HCT116 (cell line): ENCODE measurements at regions not wholly inside any gene's neighbourhood (a gene's known extent, or its start where the extent isn't known, plus 50 kb on each side); places are given as distances from the start of the nearest gene placed in this dataset.

Experiments used
- ATAC-seq: fragments of 200-7000 bp; cut with Tn5 transposase; 2 replicates; pipeline ENCODE4 v1.9.1; 2020; ENCODE audit warnings: mild to moderate bottlenecking, moderate library complexity
- BruUV-seq: library from RNA; stranded (reverse); fragments of 400-500 nt; replicated peaks from 2 replicates; lab custom pipeline; 2021; lab: Mats Ljungman, UMichigan
- CTCF ChIA-PET: fragments of 300-600 bp; sonication (Branson Sonifier 250); formaldehyde crosslinking; loops from one replicate; lab custom pipeline; 2021; ENCODE audit warnings: antibody characterized with exemption; lab: Charles Lee
- POLR2A ChIA-PET: fragments of 300-600, 350-600 bp; sonication (Branson Sonifier 250); formaldehyde crosslinking; loops from one replicate; lab custom pipeline; 2021; ENCODE audit warnings: antibody characterized with exemption; lab: Charles Lee
- RAD21 ChIA-PET, 2 experiments: fragments of 300-600 bp; sonication (Branson Sonifier 250); formaldehyde crosslinking; loops; one replicate each; lab custom pipeline; 2023; ENCODE audit warnings: low total read pairs in 2 of 2; ENCODE audit not compliant: uncharacterized antibody in 2 of 2, unreplicated experiment in 2 of 2, low non-redundant PET in 1 of 2; lab: Charles Lee
- DNase-seq: peaks from one replicate; pipeline ENCODE4 v3.0.0-alpha.2; 2010; ENCODE audit warnings: low read depth, low spot score
- H2AFZ ChIP-seq: fragments of 200-600 bp; shearing (Covaris generic), sonication (generic); 2 replicates; pipeline ENCODE4 v1.6.1; 2017; ENCODE audit warnings: low read depth, mixed run types, mixed read lengths, antibody characterized with exemption, low read length; ENCODE audit not compliant: poor library complexity, severe bottlenecking
- H3K27ac ChIP-seq: 2 replicates; pipeline ENCODE4 v1.5.1; 2012; ENCODE audit warnings: low read depth, low read length
- H3K27me3 ChIP-seq: fragments of 200-600 bp; sonication (generic); 2 replicates; pipeline ENCODE4 v1.6.1; 2016; ENCODE audit warnings: mixed run types, low read length, mixed read lengths; ENCODE audit not compliant: insufficient read depth
- H3K36me3 ChIP-seq, 2 experiments: fragments of 200-500 bp in 1 of 2; fragments of 200-600 bp in 1 of 2; sonication (Bioruptor generic) in 1 of 2; sonication (generic) in 1 of 2; 2 replicates each; pipeline versions ENCODE4 v1.5.1 to v1.6.1; 2014 to 2016; ENCODE audit warnings: low read length in 2 of 2, inconsistent platforms in 1 of 2, mixed read lengths in 1 of 2, mixed run types in 1 of 2; ENCODE audit not compliant: insufficient read depth in 2 of 2, control insufficient read depth in 1 of 2
- H3K4me1 ChIP-seq, 2 experiments: fragments of 200-600 bp in 1 of 2; sonication (generic) in 1 of 2; 2 replicates each; pipeline versions ENCODE4 v1.5.1 to v1.6.1; 2012 to 2017; ENCODE audit warnings: low read length in 2 of 2, inconsistent platforms in 1 of 2, mild to moderate bottlenecking in 1 of 2, mixed read lengths in 1 of 2, mixed run types in 1 of 2, moderate library complexity in 1 of 2; ENCODE audit not compliant: insufficient read depth in 2 of 2, control insufficient read depth in 1 of 2
- H3K4me2 ChIP-seq: fragments of 200-600 bp; sonication (generic); 2 replicates; pipeline ENCODE4 v1.6.1; 2017; ENCODE audit warnings: mixed run types, low read length, mixed read lengths
- H3K4me3 ChIP-seq, 2 experiments: fragments of 200-600 bp in 1 of 2; sonication (generic) in 1 of 2; replicated peaks in 1 of 2; 2 replicates each; pipeline ENCODE4 v1.5.1; 2011 to 2016; ENCODE audit warnings: low read length in 2 of 2, control low read depth in 1 of 2, low read depth in 1 of 2, mild to moderate bottlenecking in 1 of 2, mixed read lengths in 1 of 2, mixed run types in 1 of 2
- H3K79me2 ChIP-seq: fragments of 200-600 bp; sonication (generic); 2 replicates; pipeline ENCODE4 v1.6.1; 2017; ENCODE audit warnings: mild to moderate bottlenecking, mixed run types, low read length, moderate library complexity, mixed read lengths; ENCODE audit not compliant: insufficient read depth
- H3K9ac ChIP-seq: fragments of 200-600 bp; sonication (generic); 2 replicates; pipeline ENCODE4 v1.6.1; 2016; ENCODE audit warnings: low read length, mixed read lengths
- H3K9me2 ChIP-seq: fragments of 200-600 bp; sonication (generic), shearing (Covaris generic); 2 replicates; pipeline ENCODE4 v1.6.1; 2017; ENCODE audit warnings: mixed run types, mild to moderate bottlenecking, moderate library complexity; ENCODE audit not compliant: insufficient read depth
- H3K9me3 ChIP-seq, 2 experiments: fragments of 200-500 bp in 1 of 2; fragments of 200-600 bp in 1 of 2; sonication (Bioruptor generic) in 1 of 2; sonication (generic) in 1 of 2; 2 replicates each; pipeline ENCODE4 v1.6.1; 2014 to 2017; ENCODE audit warnings: low read length in 2 of 2, mixed read lengths in 2 of 2, inconsistent platforms in 1 of 2, low read depth in 1 of 2, mild to moderate bottlenecking in 1 of 2, mixed run types in 1 of 2, moderate library complexity in 1 of 2; ENCODE audit not compliant: control insufficient read depth in 1 of 2, insufficient read depth in 1 of 2
- H4K20me1 ChIP-seq: fragments of 200-600 bp; sonication (generic), shearing (Covaris generic); 2 replicates; pipeline ENCODE4 v1.6.1; 2017; ENCODE audit warnings: mixed run types, mild to moderate bottlenecking, moderate library complexity; ENCODE audit not compliant: insufficient read depth
- ATF3 ChIP-seq: IDR thresholded peaks from 2 replicates; pipeline ENCODE4 v1.6.1; 2012
- CBX3 ChIP-seq: IDR thresholded peaks from 2 replicates; pipeline ENCODE4 v1.6.1; 2012; ENCODE audit warnings: low read depth
- CTCF ChIP-seq, 3 experiments: fragments of 200-600 bp in 1 of 3; sonication (generic) in 1 of 3; IDR thresholded peaks in 2 of 3; conservative IDR thresholded peaks in 1 of 3; 2 replicates each; pipeline ENCODE4 v1.5.1; 2012 to 2017; ENCODE audit warnings: low read depth in 2 of 3, low read length in 2 of 3, antibody characterized with exemption in 1 of 3, borderline replicate concordance in 1 of 3, control low read depth in 1 of 3, mild to moderate bottlenecking in 1 of 3, mixed read lengths in 1 of 3, mixed run types in 1 of 3, moderate library complexity in 1 of 3; ENCODE audit not compliant: insufficient read depth in 1 of 3
- EZH2 ChIP-seq: fragments of 200-600 bp; sonication (generic); IDR thresholded peaks from 2 replicates; pipeline ENCODE4 v1.6.1; 2017; ENCODE audit warnings: antibody characterized with exemption, mixed run types
- POLR2A ChIP-seq: IDR thresholded peaks from 2 replicates; pipeline ENCODE4 v1.7.0; 2011; ENCODE audit warnings: borderline replicate concordance; ENCODE audit not compliant: insufficient read depth, insufficient read length; ENCODE audit errors: extremely low read depth
- POLR2AphosphoS5 ChIP-seq: IDR thresholded peaks from 2 replicates; pipeline ENCODE4 v1.6.1; 2011; ENCODE audit warnings: mild to moderate bottlenecking, low read depth, low read length, moderate library complexity
- RAD21 ChIP-seq: IDR thresholded peaks from 2 replicates; pipeline ENCODE4 v1.6.1; 2012; ENCODE audit warnings: low read depth, mild to moderate bottlenecking
- REST ChIP-seq: IDR thresholded peaks from 2 replicates; pipeline ENCODE4 v1.6.1; 2012; ENCODE audit warnings: low read depth
- SRF ChIP-seq: IDR thresholded peaks from 2 replicates; pipeline ENCODE4 v1.6.1; 2012; ENCODE audit warnings: low read depth
- TCF7L2 ChIP-seq: IDR thresholded peaks from 2 replicates; pipeline ENCODE4 v1.7.0; 2011; ENCODE audit warnings: borderline replicate concordance, inconsistent platforms; ENCODE audit not compliant: insufficient read depth, insufficient read length; ENCODE audit errors: extremely low read depth
- ZBTB33 ChIP-seq: IDR thresholded peaks from 2 replicates; pipeline ENCODE4 v1.6.1; 2011; ENCODE audit warnings: mild to moderate bottlenecking, low read length, moderate library complexity; ENCODE audit not compliant: insufficient replicate concordance; ENCODE audit errors: extremely low read depth
- ZNF274 ChIP-seq: fragments of 200-500 bp; sonication (Bioruptor generic); IDR thresholded peaks from 2 replicates; pipeline ENCODE4 v1.6.1; 2014; ENCODE audit warnings: mild to moderate bottlenecking, low read depth, low read length, inconsistent platforms
- intact Hi-C: fragments of 100-400 bp; cut with micrococcal nuclease; formaldehyde crosslinking; loops from 2 replicates; pipeline ENCODE4 v1.10.0; 2022

GRCh38 chr4:126727461-126727860, 905.3 kb upstream of the INTU start:
- ChIA-PET POLR2A (no interaction called here), CTCF (no interaction called here), RAD21 (no interaction called here)
- H3K4me1 ChIP-seq: no peaks in the 10 kb centered on the region
- ATAC-seq: no peak
- H3K79me2 ChIP-seq: no peaks in the 10 kb centered on the region
- BruUV-seq: no TSS peak
- H2AFZ ChIP-seq: peak overlapping the region; percentile 17
- no peaks in the 10 kb centered on the region for H3K27me3 ChIP-seq
- H3K4me2 ChIP-seq: no peak overlapping the region
- intact Hi-C loops: no loop called here
- no peaks in the 10 kb centered on the region for H3K9me2 ChIP-seq
- no peaks in the 10 kb centered on the region for H3K36me3 ChIP-seq
- H3K9me3 ChIP-seq: no peaks in the 10 kb centered on the region
- H4K20me1 ChIP-seq: no peaks in the 10 kb centered on the region
- no peak overlapping the region for H3K27ac ChIP-seq
- TF ChIP-seq ZBTB33 (no peak), ZNF274 (no peak), CBX3 (no peak), REST (no peak), POLR2A (no peak), RAD21 (no peak), POLR2AphosphoS5 (no peak), CTCF (IDR thresholded peaks at IDR 0.05 in 2 of 3, conservative IDR thresholded peaks at IDR 0.05 in 1 of 3; ENCODE audit: borderline replicate concordance in 1 of 3, insufficient read depth in 1 of 3, low read depth in 2 of 3, low read length in 2 of 3) (no peak), TCF7L2 (no peak), EZH2 (no peak), ATF3 (no peak), SRF (no peak)
- no peak for DNase-seq
- no peak overlapping the region for H3K4me3 ChIP-seq
- no peak overlapping the region for H3K9ac ChIP-seq
